ENCODE measurements at regions not wholly inside any gene's neighbourhood (a gene's known extent, or its start where the extent isn't known, plus 50 kb on each side); places are given as distances from the start of the nearest gene placed in this dataset.

DNA sequence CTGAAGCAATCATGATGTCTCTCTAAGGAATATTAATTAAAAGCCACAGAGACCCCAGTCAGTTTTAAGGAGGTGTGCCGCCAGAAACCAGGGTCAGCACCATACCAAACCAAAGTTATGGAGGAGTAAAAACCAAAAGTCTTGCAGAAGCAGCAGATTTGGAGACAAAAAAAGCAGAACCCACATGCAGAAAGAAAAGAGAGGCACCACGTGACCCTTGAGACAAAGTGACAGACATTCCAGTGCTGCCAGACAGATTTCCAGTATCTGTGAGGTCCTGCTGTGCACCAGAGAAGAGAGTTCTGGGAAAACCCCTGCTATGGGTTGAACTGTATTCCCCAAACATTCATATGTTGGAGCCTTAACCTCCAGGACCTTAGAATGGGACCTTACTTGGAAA lies 59.7 kb downstream of the CAPZA3 start:
- TF ChIP-seq, protein P1, sequence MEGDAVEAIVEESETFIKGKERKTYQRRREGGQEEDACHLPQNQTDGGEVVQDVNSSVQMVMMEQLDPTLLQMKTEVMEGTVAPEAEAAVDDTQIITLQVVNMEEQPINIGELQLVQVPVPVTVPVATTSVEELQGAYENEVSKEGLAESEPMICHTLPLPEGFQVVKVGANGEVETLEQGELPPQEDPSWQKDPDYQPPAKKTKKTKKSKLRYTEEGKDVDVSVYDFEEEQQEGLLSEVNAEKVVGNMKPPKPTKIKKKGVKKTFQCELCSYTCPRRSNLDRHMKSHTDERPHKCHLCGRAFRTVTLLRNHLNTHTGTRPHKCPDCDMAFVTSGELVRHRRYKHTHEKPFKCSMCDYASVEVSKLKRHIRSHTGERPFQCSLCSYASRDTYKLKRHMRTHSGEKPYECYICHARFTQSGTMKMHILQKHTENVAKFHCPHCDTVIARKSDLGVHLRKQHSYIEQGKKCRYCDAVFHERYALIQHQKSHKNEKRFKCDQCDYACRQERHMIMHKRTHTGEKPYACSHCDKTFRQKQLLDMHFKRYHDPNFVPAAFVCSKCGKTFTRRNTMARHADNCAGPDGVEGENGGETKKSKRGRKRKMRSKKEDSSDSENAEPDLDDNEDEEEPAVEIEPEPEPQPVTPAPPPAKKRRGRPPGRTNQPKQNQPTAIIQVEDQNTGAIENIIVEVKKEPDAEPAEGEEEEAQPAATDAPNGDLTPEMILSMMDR (conservative IDR thresholded peaks at IDR 0.05; ENCODE audit: low read depth, low read length) = no peak
- TF ChIP-seq EZH2phosphoT487 (IDR thresholded peaks at IDR 0.05; ENCODE audit: borderline replicate concordance, low read length) = no peak

Data from PC-3 (cell line).